ENCODE measurements at regions not wholly inside any gene's neighbourhood (a gene's known extent, or its start where the extent isn't known, plus 50 kb on each side); places are given as distances from the start of the nearest gene placed in this dataset.
A peak's percentile ranks its signal among the peaks of the same experiment; 100 is the strongest.

DNA sequence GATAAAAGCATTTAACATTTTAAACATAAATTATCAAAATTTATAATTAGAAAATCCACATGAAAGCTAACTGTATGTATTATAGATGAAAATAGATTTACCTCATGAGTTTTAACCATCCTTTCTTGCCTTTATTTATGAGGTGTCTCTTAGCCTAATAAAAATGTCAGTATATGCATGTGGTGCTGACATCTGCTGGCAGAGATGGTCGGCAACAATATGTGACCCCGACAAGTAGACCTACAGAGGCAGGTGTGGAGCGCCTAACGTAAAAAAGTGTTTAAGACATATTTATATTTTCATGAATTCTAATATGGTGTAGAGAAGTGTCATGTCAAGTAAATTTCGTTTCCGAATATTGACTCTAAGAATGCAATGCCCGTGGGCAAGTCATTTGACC is 149.0 kb upstream of the FUT9 start:
- intact Hi-C loops (cut with DNase I) = no loop called here
- no peaks in the 10 kb centered on the region for H3K36me3 ChIP-seq (ENCODE audit: control insufficient read depth in 2 of 3, insufficient read depth in 3 of 3, low read length in 3 of 3)
- H3K9ac ChIP-seq (ENCODE audit: low read length in 3 of 3) = no peak overlapping the region
- TF ChIP-seq, protein P1, sequence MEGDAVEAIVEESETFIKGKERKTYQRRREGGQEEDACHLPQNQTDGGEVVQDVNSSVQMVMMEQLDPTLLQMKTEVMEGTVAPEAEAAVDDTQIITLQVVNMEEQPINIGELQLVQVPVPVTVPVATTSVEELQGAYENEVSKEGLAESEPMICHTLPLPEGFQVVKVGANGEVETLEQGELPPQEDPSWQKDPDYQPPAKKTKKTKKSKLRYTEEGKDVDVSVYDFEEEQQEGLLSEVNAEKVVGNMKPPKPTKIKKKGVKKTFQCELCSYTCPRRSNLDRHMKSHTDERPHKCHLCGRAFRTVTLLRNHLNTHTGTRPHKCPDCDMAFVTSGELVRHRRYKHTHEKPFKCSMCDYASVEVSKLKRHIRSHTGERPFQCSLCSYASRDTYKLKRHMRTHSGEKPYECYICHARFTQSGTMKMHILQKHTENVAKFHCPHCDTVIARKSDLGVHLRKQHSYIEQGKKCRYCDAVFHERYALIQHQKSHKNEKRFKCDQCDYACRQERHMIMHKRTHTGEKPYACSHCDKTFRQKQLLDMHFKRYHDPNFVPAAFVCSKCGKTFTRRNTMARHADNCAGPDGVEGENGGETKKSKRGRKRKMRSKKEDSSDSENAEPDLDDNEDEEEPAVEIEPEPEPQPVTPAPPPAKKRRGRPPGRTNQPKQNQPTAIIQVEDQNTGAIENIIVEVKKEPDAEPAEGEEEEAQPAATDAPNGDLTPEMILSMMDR (IDR thresholded peaks at IDR 0.05; ENCODE audit: borderline replicate concordance, extremely low read depth, insufficient read depth) = peak; percentile 28
- H3K9me3 ChIP-seq (ENCODE audit: control insufficient read depth in 2 of 3, insufficient read depth in 1 of 3, low read length in 3 of 3) = no peaks in the 10 kb centered on the region
- H3K4me3 ChIP-seq (ENCODE audit: low read length in 3 of 3) = no peak overlapping the region
- FAIRE-seq = no peak
- no peaks in the 10 kb centered on the region for H3K27me3 ChIP-seq (ENCODE audit: control insufficient read depth, insufficient read depth, low read length)
- no peak overlapping the region for H3K27ac ChIP-seq (ENCODE audit: low read depth in 2 of 2, low read length in 2 of 2)
- DNase-seq = peak in 3 of 5 donors; percentile 19 to 30 (median 28)
- no peaks in the 10 kb centered on the region for H3K4me1 ChIP-seq (ENCODE audit: control insufficient read depth in 2 of 3, insufficient read depth in 2 of 3, low read depth in 1 of 3, low read length in 3 of 3)

DNA sequence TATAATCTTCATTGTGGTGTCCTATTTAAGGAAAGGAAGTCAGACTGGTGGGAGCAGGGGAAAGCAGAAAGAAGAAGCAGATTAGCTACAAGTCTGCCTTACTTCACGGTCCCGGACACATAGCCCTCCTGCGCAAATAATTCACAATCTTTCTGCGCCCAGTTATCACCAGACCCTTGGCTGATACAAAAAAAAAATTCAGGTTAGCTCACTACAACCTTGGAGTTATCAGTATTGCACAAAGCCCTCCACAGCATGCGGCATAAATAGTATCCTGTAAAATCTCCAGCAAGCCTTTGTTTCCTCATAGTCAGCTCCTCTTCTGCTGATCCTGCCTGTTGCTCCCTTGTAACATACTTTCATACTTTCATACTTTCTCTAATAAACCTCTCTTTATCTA is 148.6 kb upstream of the FUT9 start:
- DNase-seq = no peak
- no peak overlapping the region for H3K9ac ChIP-seq (ENCODE audit: low read length in 3 of 3)
- H3K9me3 ChIP-seq (ENCODE audit: control insufficient read depth in 2 of 3, insufficient read depth in 1 of 3, low read length in 3 of 3) = no peaks in the 10 kb centered on the region
- intact Hi-C loops (cut with DNase I) = no loop called here
- TF ChIP-seq, protein P1 (IDR thresholded peaks at IDR 0.05; ENCODE audit: borderline replicate concordance, extremely low read depth, insufficient read depth) = no peak
- H3K27ac ChIP-seq (ENCODE audit: low read depth in 2 of 2, low read length in 2 of 2) = no peak overlapping the region
- no peaks in the 10 kb centered on the region for H3K36me3 ChIP-seq (ENCODE audit: control insufficient read depth in 2 of 3, insufficient read depth in 3 of 3, low read length in 3 of 3)
- no peak overlapping the region for H3K4me3 ChIP-seq (ENCODE audit: low read length in 3 of 3)
- FAIRE-seq = no peak
- no peaks in the 10 kb centered on the region for H3K27me3 ChIP-seq (ENCODE audit: control insufficient read depth, insufficient read depth, low read length)
- H3K4me1 ChIP-seq (ENCODE audit: control insufficient read depth in 2 of 3, insufficient read depth in 2 of 3, low read depth in 1 of 3, low read length in 3 of 3) = no peaks in the 10 kb centered on the region

DNA sequence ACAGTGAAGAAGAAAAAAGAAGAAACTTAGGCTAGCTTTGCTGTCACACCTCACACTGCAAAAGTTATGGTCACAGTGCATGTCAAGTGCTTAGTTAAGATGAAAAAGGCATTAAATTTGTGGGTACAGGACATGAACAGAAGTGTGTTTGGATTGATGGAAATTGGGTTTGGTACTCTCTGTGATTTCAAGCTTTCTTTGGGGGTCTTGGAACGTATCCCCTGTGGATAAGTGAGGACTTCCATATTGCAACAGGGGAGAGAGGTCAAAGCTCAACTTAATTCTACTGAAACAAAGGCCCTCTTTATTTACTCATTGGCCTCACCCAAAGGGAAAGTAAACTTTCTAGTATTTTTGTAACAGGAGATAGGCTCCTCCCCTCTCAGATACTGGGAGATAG is 138.3 kb upstream of the FUT9 start:
- TF ChIP-seq, protein P1 (IDR thresholded peaks at IDR 0.05; ENCODE audit: borderline replicate concordance, extremely low read depth, insufficient read depth) = no peak
- H3K4me3 ChIP-seq (ENCODE audit: low read length in 3 of 3) = no peak overlapping the region
- DNase-seq (no peak), FAIRE-seq (no peak)
- no peaks in the 10 kb centered on the region for H3K36me3 ChIP-seq (ENCODE audit: control insufficient read depth in 2 of 3, insufficient read depth in 3 of 3, low read length in 3 of 3)
- intact Hi-C loops (cut with DNase I) = no loop called here
- no peak overlapping the region for H3K27ac ChIP-seq (ENCODE audit: low read depth in 2 of 2, low read length in 2 of 2)
- no peaks in the 10 kb centered on the region for H3K9me3 ChIP-seq (ENCODE audit: control insufficient read depth in 2 of 3, insufficient read depth in 1 of 3, low read length in 3 of 3)
- H3K27me3 ChIP-seq (ENCODE audit: control insufficient read depth, insufficient read depth, low read length) = no peaks in the 10 kb centered on the region
- no peak overlapping the region for H3K9ac ChIP-seq (ENCODE audit: low read length in 3 of 3)
- H3K4me1 ChIP-seq (ENCODE audit: control insufficient read depth in 2 of 3, insufficient read depth in 2 of 3, low read depth in 1 of 3, low read length in 3 of 3) = no peaks in the 10 kb centered on the region

DNA sequence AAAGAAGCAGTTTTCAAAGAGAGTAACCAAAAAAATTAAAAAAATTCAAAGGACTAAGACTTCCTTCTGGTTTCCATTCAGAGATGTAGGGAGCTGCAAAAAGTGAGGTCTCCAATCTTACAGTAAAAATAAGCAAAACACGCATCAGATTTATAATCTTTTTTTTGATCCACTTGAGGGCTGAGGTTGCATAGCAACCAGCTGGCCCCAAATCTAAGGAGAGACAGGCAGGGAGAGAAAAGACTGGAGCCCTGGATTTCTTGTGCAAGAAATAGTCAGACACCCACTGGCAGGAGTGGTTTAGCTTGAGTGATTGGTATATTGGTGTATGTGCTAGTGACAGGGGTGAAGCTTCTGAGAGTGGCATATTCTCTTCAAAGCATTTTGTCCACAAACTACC is 135.9 kb upstream of the FUT9 start:
- no peaks in the 10 kb centered on the region for H3K4me1 ChIP-seq (ENCODE audit: control insufficient read depth in 2 of 3, insufficient read depth in 2 of 3, low read depth in 1 of 3, low read length in 3 of 3)
- H3K36me3 ChIP-seq (ENCODE audit: control insufficient read depth in 2 of 3, insufficient read depth in 3 of 3, low read length in 3 of 3) = no peaks in the 10 kb centered on the region
- intact Hi-C loops (cut with DNase I) = no loop called here
- TF ChIP-seq, protein P1 (IDR thresholded peaks at IDR 0.05; ENCODE audit: borderline replicate concordance, extremely low read depth, insufficient read depth) = no peak
- H3K9ac ChIP-seq (ENCODE audit: low read length in 3 of 3) = no peak overlapping the region
- no peaks in the 10 kb centered on the region for H3K27me3 ChIP-seq (ENCODE audit: control insufficient read depth, insufficient read depth, low read length)
- H3K9me3 ChIP-seq (ENCODE audit: control insufficient read depth in 2 of 3, insufficient read depth in 1 of 3, low read length in 3 of 3) = no peaks in the 10 kb centered on the region
- no peak overlapping the region for H3K27ac ChIP-seq (ENCODE audit: low read depth in 2 of 2, low read length in 2 of 2)
- FAIRE-seq (no peak), DNase-seq (no peak)
- H3K4me3 ChIP-seq (ENCODE audit: low read length in 3 of 3) = no peak overlapping the region

Data from kidney (tissue), 13 donors.